A204.1 (cell line): ENCODE measurements at regions not wholly inside any gene's neighbourhood (a gene's known extent, or its start where the extent isn't known, plus 50 kb on each side); places are given as distances from the start of the nearest gene placed in this dataset.

Source experiments
- FAIRE-seq: peaks from 2 replicates; lab custom pipeline; 2012; peaks lifted over from hg19 to GRCh38; lab: Jason Lieb, UNC

GRCh38 chr18:76544511-76545345, 49.7 kb upstream of the ZNF516 start:
- FAIRE-seq = no peak
